HL-60/S4 treated with phorbol 12-myristate 13-acetate at 8.2 ng/mL for 4 days and 3 days (cell line): ENCODE measurements at regions not wholly inside any gene's neighbourhood (a gene's known extent, or its start where the extent isn't known, plus 50 kb on each side); places are given as distances from the start of the nearest gene placed in this dataset.

ENCODE experiments used
- in situ Hi-C: fragments of 300-500 bp; cut with MboI; formaldehyde crosslinking; loops from 2 replicates; pipeline ENCODE4 v1.15.0; 2022; ENCODE audit warnings: low sequenced_read_pairs

DNA sequence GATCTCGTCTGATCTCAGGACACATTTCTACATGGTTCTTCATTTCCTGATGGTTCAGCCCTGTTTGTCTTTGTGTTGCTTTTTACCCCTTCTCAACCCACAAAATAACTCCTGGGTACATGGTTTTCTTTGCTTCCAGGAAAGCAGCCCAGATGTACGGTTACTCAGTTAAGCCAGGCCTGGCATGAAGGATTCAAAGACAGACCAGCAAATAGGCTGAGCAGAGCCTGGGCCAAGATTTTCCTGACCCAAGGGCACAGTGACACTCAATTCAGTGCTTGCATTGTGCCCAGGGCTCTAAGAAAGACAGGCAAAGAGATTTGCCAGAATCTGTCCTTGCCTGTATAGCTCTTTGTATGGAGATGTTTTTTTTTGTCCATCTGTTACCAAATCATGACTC lies 340.8 kb upstream of the KIAA1217 start:
- in situ Hi-C loops, result no loop called here

GRCh38 chr10:23869548-23869947 lies 339.4 kb upstream of the KIAA1217 start:
- in situ Hi-C loops, result no loop called here

- in situ Hi-C loops, result no loop called here
These were observed 338.9 kb upstream of the KIAA1217 start for GRCh38 chr10:23869996-23870395.

- in situ Hi-C loops, result no loop called here
These were observed 338.0 kb upstream of the KIAA1217 start for GRCh38 chr10:23870651-23871610.

GRCh38 chr10:23872290-23872689 lies 336.6 kb upstream of the KIAA1217 start:
- in situ Hi-C loops, result no loop called here

GRCh38 chr10:23877791-23878320 lies 331.1 kb upstream of the KIAA1217 start:
- in situ Hi-C loops, result no loop called here

DNA sequence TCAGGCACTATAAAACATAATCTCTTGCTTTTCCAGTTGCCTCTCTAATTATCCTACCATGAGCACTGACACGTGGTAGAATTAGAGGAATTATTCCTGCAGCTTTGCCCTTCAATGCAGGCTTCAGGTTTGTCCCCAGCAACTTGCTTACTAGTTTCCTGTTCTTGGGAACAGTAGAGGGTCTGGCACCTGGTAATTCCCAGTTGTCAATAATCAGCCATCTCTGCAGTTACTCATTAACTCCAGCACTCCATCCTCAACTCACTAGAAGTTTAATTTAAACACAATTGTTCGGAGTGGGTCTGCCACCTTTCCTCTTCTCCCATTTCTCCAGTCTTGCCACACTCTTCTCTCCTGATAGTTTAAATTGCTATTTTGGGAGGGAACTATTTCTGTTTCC lies 324.3 kb upstream of the KIAA1217 start:
- in situ Hi-C loops, result no loop called here

DNA sequence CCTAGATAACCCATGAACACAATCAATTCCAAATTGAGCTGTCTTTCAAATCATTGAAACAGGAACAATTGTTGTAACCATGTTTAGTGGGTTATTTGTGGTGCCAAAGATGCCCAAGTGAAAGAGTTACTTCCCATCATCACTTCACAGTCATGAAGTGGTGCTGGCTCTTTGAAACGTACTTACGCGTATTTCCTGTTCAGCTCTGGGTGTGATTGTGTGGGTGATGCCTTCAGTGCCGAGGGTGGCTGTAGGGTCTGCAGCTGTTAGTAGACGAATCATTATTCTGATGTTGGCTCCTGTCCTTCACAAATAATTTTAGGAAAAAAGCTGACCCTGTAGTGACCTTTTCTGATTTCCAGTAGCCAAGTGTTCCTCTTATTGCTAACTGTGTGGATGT lies 323.1 kb upstream of the KIAA1217 start:
- in situ Hi-C loops, result no loop called here

- in situ Hi-C loops, result no loop called here
These were observed 322.6 kb upstream of the KIAA1217 start for GRCh38 chr10:23886355-23886754.

DNA sequence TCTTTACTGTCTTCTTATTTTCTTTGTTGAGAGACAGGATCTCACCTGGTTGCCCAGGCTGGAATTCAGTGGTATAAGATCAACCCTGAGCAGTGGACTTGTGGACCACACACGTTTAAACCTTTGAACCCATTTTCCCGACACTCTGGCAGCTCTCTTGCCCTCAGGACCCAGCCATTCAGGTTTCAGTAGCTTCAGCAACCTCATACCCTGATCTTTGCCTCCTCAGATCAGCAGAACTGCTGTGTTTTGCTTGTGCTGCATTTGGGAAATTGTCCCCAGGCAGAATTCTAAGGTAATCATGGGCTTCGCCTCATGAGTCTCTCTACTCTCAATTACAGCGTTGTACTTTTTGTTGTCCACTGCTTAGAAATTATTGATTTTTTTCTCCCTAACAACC lies 317.6 kb upstream of the KIAA1217 start:
- in situ Hi-C loops, result no loop called here

GRCh38 chr10:23892296-23892695 lies 316.6 kb upstream of the KIAA1217 start:
- in situ Hi-C loops, result no loop called here

DNA sequence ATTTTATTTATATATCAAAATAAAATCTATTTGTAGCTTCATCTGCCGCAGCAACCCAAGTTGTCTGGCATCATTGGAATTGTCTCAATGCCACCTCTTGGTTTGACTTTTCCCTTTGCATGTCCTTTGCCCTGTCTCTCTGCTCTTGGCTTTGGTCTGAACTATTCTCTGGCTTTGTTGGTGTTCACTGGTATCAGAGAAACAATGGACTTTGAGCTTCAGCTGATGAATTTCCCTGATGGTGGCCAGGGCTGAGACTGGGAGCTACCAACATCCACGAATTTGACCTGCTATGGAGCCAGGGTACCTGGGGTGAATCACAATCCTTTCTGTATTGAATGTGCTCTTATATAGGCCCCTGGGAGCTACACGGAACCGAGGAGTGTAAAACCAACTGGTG lies 311.7 kb upstream of the KIAA1217 start:
- in situ Hi-C loops, result no loop called here

GRCh38 chr10:23897861-23898260 lies 311.1 kb upstream of the KIAA1217 start:
- in situ Hi-C loops, result no loop called here

DNA sequence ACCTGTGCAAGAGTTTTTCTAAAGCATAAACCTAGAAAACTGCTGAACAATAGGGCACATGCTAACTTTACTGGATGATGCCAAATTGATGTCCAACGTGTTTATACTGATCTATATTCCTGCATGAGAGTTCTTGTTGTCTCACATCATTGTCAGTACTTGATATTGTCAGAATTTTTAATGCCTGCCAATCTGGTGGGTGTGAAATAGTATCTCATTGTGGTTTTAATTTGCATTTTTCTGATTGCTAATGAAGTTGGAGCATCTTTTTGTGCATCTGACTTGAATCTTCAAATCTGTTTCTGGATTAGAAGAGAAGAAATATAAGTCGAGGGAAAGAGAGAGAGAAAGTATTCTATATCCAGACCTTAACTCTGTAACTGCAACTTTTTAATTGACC lies 309.8 kb upstream of the KIAA1217 start:
- in situ Hi-C loops, result no loop called here

- in situ Hi-C loops, result no loop called here
These were observed 298.6 kb upstream of the KIAA1217 start for GRCh38 chr10:23910291-23910690.

GRCh38 chr10:23912884-23913404 lies 296.0 kb upstream of the KIAA1217 start:
- in situ Hi-C loops, result no loop called here

- in situ Hi-C loops, result no loop called here
These were observed 294.3 kb upstream of the KIAA1217 start for GRCh38 chr10:23914641-23915040.

DNA sequence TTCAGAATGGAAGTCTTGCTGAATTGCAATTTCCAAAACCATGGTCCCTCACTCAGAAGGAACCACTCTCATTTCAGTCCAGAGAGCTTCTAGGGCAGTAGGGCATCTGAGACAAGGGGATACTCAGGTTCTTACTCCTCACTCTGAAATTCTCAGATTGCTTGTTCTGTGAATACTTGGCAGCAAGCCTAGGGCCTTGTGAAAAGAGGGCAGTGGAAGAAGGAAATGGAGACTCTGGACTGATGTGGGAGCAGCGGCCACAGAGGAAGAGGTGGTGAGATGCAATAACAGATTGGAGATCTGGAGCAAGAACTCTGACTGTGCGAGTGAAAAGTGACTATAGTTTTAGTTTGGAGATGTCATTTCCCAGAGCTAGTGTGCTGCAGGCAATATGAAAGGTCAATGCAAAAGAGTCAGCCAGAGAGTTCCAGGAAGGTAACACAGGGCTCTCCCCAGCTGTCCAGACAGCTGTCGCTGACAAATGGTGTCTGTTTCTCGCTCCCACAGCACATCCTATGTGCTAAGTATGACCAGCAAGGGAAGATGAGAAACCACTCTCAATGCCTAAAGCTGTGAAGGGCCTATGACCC lies 291.6 kb upstream of the KIAA1217 start:
- in situ Hi-C loops, result no loop called here

DNA sequence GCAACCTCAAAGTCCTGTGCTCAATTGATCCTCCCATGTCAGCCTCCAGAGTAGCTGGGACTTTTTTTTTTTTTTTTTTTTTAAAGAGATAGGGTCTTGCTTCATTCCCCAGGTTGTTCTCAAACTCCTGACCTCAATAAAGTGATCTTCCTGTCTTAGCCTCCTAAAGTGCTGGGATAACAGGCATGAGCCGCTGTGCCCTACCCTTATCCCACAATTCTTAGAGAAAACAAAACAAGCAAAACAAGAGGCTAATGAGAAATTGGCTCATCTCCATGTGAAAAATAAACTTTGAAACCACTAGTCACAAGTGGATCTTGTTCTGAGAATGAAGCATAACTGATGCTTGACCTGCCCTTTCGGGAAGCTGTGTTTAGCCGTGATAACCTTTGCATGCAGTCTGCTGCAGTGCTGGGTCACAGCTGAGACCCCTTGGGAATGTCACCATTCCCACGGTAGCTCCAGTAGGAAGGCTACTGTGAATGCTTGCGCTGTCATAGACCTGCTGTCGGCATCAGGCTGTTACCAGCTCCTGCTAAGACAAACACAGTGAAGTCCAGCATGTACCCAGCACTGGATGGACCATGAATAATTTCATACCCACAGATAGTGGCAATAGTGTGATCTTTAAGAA lies 290.7 kb upstream of the KIAA1217 start:
- in situ Hi-C loops, result no loop called here

DNA sequence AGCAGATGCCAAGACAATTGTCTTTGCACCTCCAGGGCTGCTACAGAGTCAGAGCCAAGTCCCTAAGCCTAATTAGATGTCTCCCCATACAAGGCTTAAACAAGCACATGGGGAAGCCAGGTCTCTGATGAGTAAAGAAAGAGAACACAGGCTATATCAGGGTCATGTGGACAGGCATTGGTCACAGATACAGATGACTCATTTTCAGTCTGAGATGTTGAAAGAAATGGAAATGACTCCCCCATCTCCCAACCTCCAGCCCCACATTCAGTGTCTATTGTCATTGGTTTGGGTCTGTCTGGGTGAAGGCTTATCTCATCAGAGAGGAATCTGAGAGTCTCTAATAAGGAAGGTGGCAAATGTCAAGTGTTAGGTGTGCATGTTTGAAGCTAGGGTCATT lies 290.1 kb upstream of the KIAA1217 start:
- in situ Hi-C loops, result no loop called here

- in situ Hi-C loops, result no loop called here
These were observed 281.2 kb upstream of the KIAA1217 start for GRCh38 chr10:23927576-23928325.
